ENCODE measurements at regions not wholly inside any gene's neighbourhood (a gene's known extent, or its start where the extent isn't known, plus 50 kb on each side); places are given as distances from the start of the nearest gene placed in this dataset.
"Not testable (repeated sequence)": the region's sequence is repeated elsewhere in the genome, so short reads cannot be mapped to it uniquely, and the experiment has no call there.

DNA sequence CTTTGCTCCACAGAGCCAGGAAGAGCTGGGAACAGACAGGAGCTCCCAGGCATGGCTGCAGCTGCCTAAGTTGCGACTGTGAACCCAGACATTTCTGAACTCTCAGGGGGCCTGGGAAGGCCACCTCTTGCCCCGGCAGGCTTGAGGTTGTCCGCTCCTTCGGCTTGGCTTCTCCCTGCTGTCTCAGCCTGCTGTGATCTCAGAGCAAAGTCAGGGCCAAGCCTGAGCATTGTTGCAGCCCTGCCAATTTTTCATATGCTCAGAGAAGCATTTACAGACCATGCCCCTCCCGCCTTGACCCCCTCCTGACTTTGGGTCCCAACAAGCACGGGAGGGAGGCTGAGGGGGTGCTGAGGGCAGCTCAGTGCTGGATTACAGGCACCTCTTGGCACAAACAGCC, 1439.1 kb upstream of the FLRT2 start:
- intact Hi-C loops (cut with DNase I, micrococcal nuclease): no loop called here
- no peaks in the 10 kb centered on the region for H3K36me3 ChIP-seq (ENCODE audit: insufficient read depth, low read length)
- Mint-ChIP-seq H3K4me3 (no peak overlapping the region), H3K36me3 (ENCODE audit: low read depth) (no peaks in the 10 kb centered on the region), H3K9me3 (peaks cover 14% of the 10 kb centered on the region), H3K27me3 (no peaks in the 10 kb centered on the region), H3K27ac (no peak overlapping the region), H3K4me1 (ENCODE audit: low read depth) (no peaks in the 10 kb centered on the region)
- no peaks in the 10 kb centered on the region for H3K27me3 ChIP-seq (ENCODE audit: control insufficient read depth in 1 of 2, insufficient read depth in 2 of 2, low read length in 2 of 2)
- POLR2A ChIA-PET: no interaction called here
- H3K27ac ChIP-seq (ENCODE audit: low read depth in 1 of 2, low read length in 2 of 2): no peak overlapping the region
- H3K9me3 ChIP-seq (ENCODE audit: control insufficient read depth in 1 of 2, insufficient read depth in 1 of 2, low read length in 2 of 2): peaks cover 0 to 23% of the 10 kb centered on the region in 2 experiments
- DNase-seq: no peak
- no peak overlapping the region for H3K4me3 ChIP-seq (ENCODE audit: low read length)
- ATAC-seq (ENCODE audit: poor library complexity): no peak
- CTCF ChIA-PET: no interaction called here
- H3K4me1 ChIP-seq (ENCODE audit: insufficient read depth, low read length): no peaks in the 10 kb centered on the region
- TF ChIP-seq, protein P1, sequence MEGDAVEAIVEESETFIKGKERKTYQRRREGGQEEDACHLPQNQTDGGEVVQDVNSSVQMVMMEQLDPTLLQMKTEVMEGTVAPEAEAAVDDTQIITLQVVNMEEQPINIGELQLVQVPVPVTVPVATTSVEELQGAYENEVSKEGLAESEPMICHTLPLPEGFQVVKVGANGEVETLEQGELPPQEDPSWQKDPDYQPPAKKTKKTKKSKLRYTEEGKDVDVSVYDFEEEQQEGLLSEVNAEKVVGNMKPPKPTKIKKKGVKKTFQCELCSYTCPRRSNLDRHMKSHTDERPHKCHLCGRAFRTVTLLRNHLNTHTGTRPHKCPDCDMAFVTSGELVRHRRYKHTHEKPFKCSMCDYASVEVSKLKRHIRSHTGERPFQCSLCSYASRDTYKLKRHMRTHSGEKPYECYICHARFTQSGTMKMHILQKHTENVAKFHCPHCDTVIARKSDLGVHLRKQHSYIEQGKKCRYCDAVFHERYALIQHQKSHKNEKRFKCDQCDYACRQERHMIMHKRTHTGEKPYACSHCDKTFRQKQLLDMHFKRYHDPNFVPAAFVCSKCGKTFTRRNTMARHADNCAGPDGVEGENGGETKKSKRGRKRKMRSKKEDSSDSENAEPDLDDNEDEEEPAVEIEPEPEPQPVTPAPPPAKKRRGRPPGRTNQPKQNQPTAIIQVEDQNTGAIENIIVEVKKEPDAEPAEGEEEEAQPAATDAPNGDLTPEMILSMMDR (IDR thresholded peaks at IDR 0.05): no peak

GRCh38 chr14:84095681-84096080, 1434.3 kb upstream of the FLRT2 start:
- Mint-ChIP-seq H3K4me1 (ENCODE audit: low read depth) (no peaks in the 10 kb centered on the region), H3K4me3 (no peak overlapping the region), H3K27me3 (no peaks in the 10 kb centered on the region), H3K36me3 (ENCODE audit: low read depth) (no peaks in the 10 kb centered on the region), H3K9me3 (peaks cover 6% of the 10 kb centered on the region), H3K27ac (no peak overlapping the region)
- ATAC-seq (ENCODE audit: poor library complexity) (no peak), DNase-seq (no peak)
- Histone ChIP-seq H3K4me1 (ENCODE audit: insufficient read depth, low read length) (no peaks in the 10 kb centered on the region), H3K27ac (ENCODE audit: low read depth in 1 of 2, low read length in 2 of 2) (no peak overlapping the region), H3K4me3 (ENCODE audit: low read length) (no peak overlapping the region), H3K27me3 (ENCODE audit: control insufficient read depth in 1 of 2, insufficient read depth in 2 of 2, low read length in 2 of 2) (no peaks in the 10 kb centered on the region), H3K9me3 (ENCODE audit: control insufficient read depth in 1 of 2, insufficient read depth in 1 of 2, low read length in 2 of 2) (peaks cover 0 to 25% of the 10 kb centered on the region in 2 experiments), H3K36me3 (ENCODE audit: insufficient read depth, low read length) (no peaks in the 10 kb centered on the region)
- intact Hi-C loops (cut with DNase I, micrococcal nuclease): no loop called here
- ChIA-PET CTCF (no interaction called here), POLR2A (no interaction called here)
- TF ChIP-seq, protein P1 (IDR thresholded peaks at IDR 0.05): no peak

DNA sequence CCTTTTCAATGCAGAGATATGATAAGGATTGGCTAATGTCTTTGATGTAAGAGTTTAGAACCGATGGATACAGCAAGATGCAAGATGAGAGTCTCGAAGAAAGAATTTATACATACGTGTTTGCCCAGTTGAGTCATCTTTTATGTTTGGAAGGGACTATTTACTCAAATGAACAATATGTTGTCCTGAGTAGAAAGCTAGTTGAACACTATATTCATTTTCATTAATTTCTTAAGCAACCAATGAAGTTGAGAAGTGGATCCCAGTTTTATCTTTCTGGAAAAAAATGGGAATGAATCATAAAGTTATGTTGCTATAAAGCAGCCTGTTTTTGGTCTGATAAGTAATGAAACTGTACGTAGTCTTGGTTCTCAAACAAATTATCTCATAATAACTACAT, 1431.7 kb upstream of the FLRT2 start:
- ChIA-PET POLR2A (no interaction called here), CTCF (no interaction called here)
- H3K4me1 Mint-ChIP-seq (ENCODE audit: low read depth): no peaks in the 10 kb centered on the region
- no peaks in the 10 kb centered on the region for H3K27me3 Mint-ChIP-seq
- no peak overlapping the region for H3K27ac Mint-ChIP-seq
- H3K27me3 ChIP-seq (ENCODE audit: control insufficient read depth in 1 of 2, insufficient read depth in 2 of 2, low read length in 2 of 2): no peaks in the 10 kb centered on the region
- H3K27ac ChIP-seq (ENCODE audit: low read depth in 1 of 2, low read length in 2 of 2): no peak overlapping the region
- peaks cover 0 to 13% of the 10 kb centered on the region in 2 experiments for H3K9me3 ChIP-seq (ENCODE audit: control insufficient read depth in 1 of 2, insufficient read depth in 1 of 2, low read length in 2 of 2)
- H3K36me3 Mint-ChIP-seq (ENCODE audit: low read depth): no peaks in the 10 kb centered on the region
- H3K36me3 ChIP-seq (ENCODE audit: insufficient read depth, low read length): no peaks in the 10 kb centered on the region
- intact Hi-C loops (cut with DNase I, micrococcal nuclease): no loop called here
- no peaks in the 10 kb centered on the region for H3K4me1 ChIP-seq (ENCODE audit: insufficient read depth, low read length)
- TF ChIP-seq, protein P1 (IDR thresholded peaks at IDR 0.05): no peak
- DNase-seq (no peak), ATAC-seq (ENCODE audit: poor library complexity) (no peak)
- H3K9me3 Mint-ChIP-seq: peaks cover 9% of the 10 kb centered on the region
- no peak overlapping the region for H3K4me3 ChIP-seq (ENCODE audit: low read length)
- no peak overlapping the region for H3K4me3 Mint-ChIP-seq

DNA sequence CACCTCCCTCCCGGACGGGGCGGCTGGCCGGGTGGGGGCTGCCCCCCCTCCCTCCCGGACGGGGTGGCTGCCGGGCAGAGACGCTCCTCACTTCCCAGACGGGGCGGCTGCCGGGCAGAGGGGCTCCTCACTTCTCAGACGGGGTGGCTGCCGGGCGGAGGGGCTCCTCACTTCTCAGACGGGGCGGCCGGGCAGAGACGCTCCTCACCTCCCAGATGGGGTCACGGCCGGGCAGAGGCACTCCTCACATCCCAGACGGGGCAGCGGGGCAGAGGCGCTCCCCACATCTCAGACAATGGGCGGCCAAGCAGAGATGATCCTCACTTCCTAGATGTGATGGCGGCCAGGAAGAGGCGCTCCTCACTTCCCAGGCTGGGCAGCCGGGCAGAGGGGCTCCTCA, 1430.4 kb upstream of the FLRT2 start:
- CTCF ChIA-PET; H3K27ac Mint-ChIP-seq; intact Hi-C loops (cut with DNase I, micrococcal nuclease): not testable (repeated sequence)

More for the DNA sequence above, 1430.4 kb upstream of the FLRT2 start:
- DNase-seq; H3K4me1 ChIP-seq (ENCODE audit: insufficient read depth, low read length); H3K36me3 ChIP-seq (ENCODE audit: insufficient read depth, low read length); H3K27me3 Mint-ChIP-seq; ATAC-seq (ENCODE audit: poor library complexity); H3K27ac ChIP-seq (ENCODE audit: low read depth in 1 of 2, low read length in 2 of 2); POLR2A ChIA-PET; H3K4me3 Mint-ChIP-seq; H3K27me3 ChIP-seq (ENCODE audit: control insufficient read depth in 1 of 2, insufficient read depth in 2 of 2, low read length in 2 of 2); H3K4me1 Mint-ChIP-seq (ENCODE audit: low read depth); H3K4me3 ChIP-seq (ENCODE audit: low read length); H3K36me3 Mint-ChIP-seq (ENCODE audit: low read depth): not testable (repeated sequence)
- H3K9me3 Mint-ChIP-seq: peaks cover 14% of the 10 kb centered on the region
- peaks cover 0 to 17% of the 10 kb centered on the region in 2 experiments for H3K9me3 ChIP-seq (ENCODE audit: control insufficient read depth in 1 of 2, insufficient read depth in 1 of 2, low read length in 2 of 2)

Data from CD4-positive, alpha-beta T cell (primary cell).